Stimulated activated naive B cell treated with anti-CD40 and anti-IgM and Interleukin-4, amounts not matched to agents 10 μg/mL and 1 μg/mL and 100 μg/mL, for 72 hours (primary cell): ENCODE measurements at regions not wholly inside any gene's neighbourhood (a gene's known extent, or its start where the extent isn't known, plus 50 kb on each side); places are given as distances from the start of the nearest gene placed in this dataset.
"Not testable (repeated sequence)": the region's sequence is repeated elsewhere in the genome, so short reads cannot be mapped to it uniquely, and the experiment has no call there.

ENCODE experiments used
- ATAC-seq, 2 donors: fragments of 150-1000 bp; cut with Tn5 transposase; replicated peaks; 2 replicates each; pipeline ENCODE4 v1.10.0; 2021; ENCODE audit warnings: moderate library complexity in 1 of 2
- DNase-seq: peaks from one replicate; pipeline ENCODE4 v3.0.0; 2021
- H3K27ac Mint-ChIP-seq: one replicate; pipeline ENCODE4 v1.8.0; 2022; ENCODE audit warnings: mild to moderate bottlenecking, mixed read lengths
- H3K27me3 Mint-ChIP-seq, 2 donors: one replicate each; pipeline ENCODE4 v1.8.0; 2022; ENCODE audit warnings: mixed read lengths in 2 of 2
- H3K36me3 Mint-ChIP-seq, 2 donors: one replicate each; pipeline ENCODE4 v1.8.0; 2022; ENCODE audit warnings: mixed read lengths in 2 of 2, mild to moderate bottlenecking in 1 of 2
- H3K4me1 Mint-ChIP-seq, 2 donors: one replicate each; pipeline ENCODE4 v1.8.0; 2022; ENCODE audit warnings: mixed read lengths in 2 of 2, mild to moderate bottlenecking in 1 of 2
- H3K4me3 Mint-ChIP-seq, 2 donors: one replicate each; pipeline ENCODE4 v1.8.0; 2022; ENCODE audit warnings: mild to moderate bottlenecking in 2 of 2, mixed read lengths in 2 of 2, moderate library complexity in 1 of 2
- H3K9me3 Mint-ChIP-seq, 2 donors: one replicate each; pipeline ENCODE4 v1.8.0; 2022; ENCODE audit warnings: mixed read lengths in 2 of 2, mild to moderate bottlenecking in 1 of 2

GRCh38 chr7:73153921-73154585, 68.2 kb upstream of the SPDYE9 start:
- H3K36me3 Mint-ChIP-seq, H3K27me3 Mint-ChIP-seq, H3K9me3 Mint-ChIP-seq, H3K27ac Mint-ChIP-seq, H3K4me1 Mint-ChIP-seq, DNase-seq: not testable (repeated sequence)
- peak in 1 of 2 donors; percentile 7 for ATAC-seq
- H3K4me3 Mint-ChIP-seq: peak overlapping the region in 1 of 2 donors; percentile 88

- not testable (repeated sequence) for H3K27me3 Mint-ChIP-seq, H3K9me3 Mint-ChIP-seq, H3K27ac Mint-ChIP-seq, H3K4me3 Mint-ChIP-seq, H3K4me1 Mint-ChIP-seq, DNase-seq, H3K36me3 Mint-ChIP-seq, ATAC-seq
These were observed 62.7 kb upstream of the SPDYE9 start for GRCh38 chr7:73148570-73148969.

- H3K4me3 Mint-ChIP-seq, H3K4me1 Mint-ChIP-seq, ATAC-seq, H3K27me3 Mint-ChIP-seq, DNase-seq, H3K9me3 Mint-ChIP-seq, H3K36me3 Mint-ChIP-seq, H3K27ac Mint-ChIP-seq: not testable (repeated sequence)
These were observed 61.8 kb upstream of the SPDYE9 start for GRCh38 chr7:73147681-73148080.

- not testable (repeated sequence) for H3K27me3 Mint-ChIP-seq, H3K4me1 Mint-ChIP-seq, H3K27ac Mint-ChIP-seq, H3K36me3 Mint-ChIP-seq, ATAC-seq, H3K4me3 Mint-ChIP-seq, H3K9me3 Mint-ChIP-seq, DNase-seq
These were observed 58.2 kb upstream of the SPDYE9 start for GRCh38 chr7:73143993-73144392.

GRCh38 chr7:73137922-73138321, 52.1 kb upstream of the SPDYE9 start:
- not testable (repeated sequence) for H3K4me3 Mint-ChIP-seq, H3K4me1 Mint-ChIP-seq, H3K27me3 Mint-ChIP-seq, DNase-seq, H3K27ac Mint-ChIP-seq, H3K9me3 Mint-ChIP-seq, H3K36me3 Mint-ChIP-seq, ATAC-seq
